ENCODE measurements at regions not wholly inside any gene's neighbourhood (a gene's known extent, or its start where the extent isn't known, plus 50 kb on each side); places are given as distances from the start of the nearest gene placed in this dataset.

- no peak for TF ChIP-seq CTCF (conservative IDR thresholded peaks at IDR 0.05; ENCODE audit: low read depth, low read length)
- TF ChIP-seq EZH2 (IDR thresholded peaks at IDR 0.05; ENCODE audit: low read length, unreplicated experiment): no peak
These were observed 57.7 kb downstream of the SLITRK1 start for GRCh38 chr13:83824560-83824959.
